RWPE1 (cell line): ENCODE measurements at regions not wholly inside any gene's neighbourhood (a gene's known extent, or its start where the extent isn't known, plus 50 kb on each side); places are given as distances from the start of the nearest gene placed in this dataset.

Source experiments
- CTCF ChIA-PET: fragments of 350-600 bp; sonication (Branson Sonifier 250); formaldehyde crosslinking; extraction: SDS; loops from one replicate; lab custom pipeline; 2021; lab: Yijun Ruan, JAX
- POLR2A ChIA-PET: fragments of 400-600 bp; formaldehyde crosslinking; extraction: SDS; loops from one replicate; lab custom pipeline; 2020; ENCODE audit warnings: antibody characterized with exemption; ENCODE audit not compliant: low non-redundant PET; lab: Yijun Ruan, JAX
- DNase-seq: peaks from one replicate; pipeline ENCODE4 v3.0.0; 2012; ENCODE audit warnings: low spot score
- H3K27ac ChIP-seq: fragments of 450-650 bp; 2 replicates; pipeline ENCODE4 v1.5.1; 2017
- CTCF ChIP-seq: fragments of 450-650 bp; conservative IDR thresholded peaks from 2 replicates; pipeline ENCODE4 v1.5.1; 2017; ENCODE audit warnings: low read depth, mild to moderate bottlenecking

GRCh38 chr2:139867601-139868226 lies 1087.5 kb upstream of the NXPH2 start:
- TF ChIP-seq CTCF: no peak
- H3K27ac ChIP-seq: no peak overlapping the region
- DNase-seq: no peak
- POLR2A ChIA-PET: no interaction called here
- CTCF ChIA-PET: interaction anchor here (0.7 kb wide), 1 partner anchor 11 kb away, joined by 6 read pairs; no protein-coding TSS in a partner anchor

DNA sequence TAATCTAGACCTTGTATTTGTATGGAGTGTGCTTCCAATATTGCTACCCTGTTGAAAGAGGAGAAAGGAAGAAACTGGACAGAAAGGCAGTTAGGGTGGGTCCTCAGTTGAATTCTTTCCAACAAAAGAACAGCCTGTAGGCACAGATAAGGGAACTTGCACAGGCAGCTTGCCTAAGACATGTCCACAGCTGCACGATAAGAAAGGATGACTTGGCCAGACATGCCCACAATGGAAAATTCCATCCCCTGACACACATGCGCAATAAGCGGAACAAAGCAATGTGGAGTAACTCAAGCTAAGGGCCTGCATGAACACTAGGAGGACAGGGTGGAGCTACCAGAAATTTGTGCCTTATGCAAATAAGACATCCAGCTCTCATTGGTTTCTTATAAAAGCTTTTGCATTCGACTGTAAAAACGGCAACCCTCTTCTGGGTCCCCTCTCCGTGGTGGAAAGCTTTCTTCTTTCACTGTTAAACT lies 1084.7 kb upstream of the NXPH2 start:
- TF ChIP-seq CTCF: no peak
- no peak overlapping the region for H3K27ac ChIP-seq
- POLR2A ChIA-PET: no interaction called here
- no peak for DNase-seq
- CTCF ChIA-PET: no interaction called here

- POLR2A ChIA-PET: no interaction called here
- H3K27ac ChIP-seq: no peak overlapping the region
- TF ChIP-seq CTCF: no peak
- CTCF ChIA-PET: no interaction called here
- DNase-seq: no peak
These were observed 1074.7 kb upstream of the NXPH2 start for GRCh38 chr2:139854769-139855483.

GRCh38 chr2:139850254-139850890 lies 1070.2 kb upstream of the NXPH2 start:
- ChIA-PET POLR2A (no interaction called here), CTCF (no interaction called here)
- no peak for DNase-seq
- H3K27ac ChIP-seq: no peak overlapping the region
- no peak for TF ChIP-seq CTCF

GRCh38 chr2:139836769-139837168 lies 1056.6 kb upstream of the NXPH2 start:
- CTCF ChIA-PET: no interaction called here
- no peak overlapping the region for H3K27ac ChIP-seq
- no peak for TF ChIP-seq CTCF
- POLR2A ChIA-PET: no interaction called here
- DNase-seq: no peak

DNA sequence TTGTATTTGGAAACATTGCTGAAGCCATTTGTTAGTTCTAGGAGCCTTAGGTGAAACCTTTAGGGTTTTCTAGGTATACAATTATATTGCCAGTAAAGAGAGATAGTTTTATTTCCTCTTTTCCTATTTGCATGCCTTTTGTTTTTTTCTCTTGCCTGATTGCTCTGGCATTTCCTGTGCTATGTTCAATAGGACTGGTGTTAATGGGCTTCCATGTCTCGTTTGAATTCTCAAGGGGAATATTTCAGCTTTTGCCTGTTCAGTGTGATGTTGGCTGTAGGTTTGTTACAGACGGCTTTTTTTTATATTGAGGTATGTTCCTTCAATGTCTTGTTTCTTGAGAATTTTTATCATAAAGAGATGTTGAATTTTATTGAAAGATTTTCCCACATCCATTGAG lies 1054.9 kb upstream of the NXPH2 start:
- TF ChIP-seq CTCF: no peak
- DNase-seq: no peak
- H3K27ac ChIP-seq: no peak overlapping the region
- CTCF ChIA-PET: no interaction called here
- POLR2A ChIA-PET: no interaction called here
